ENCODE measurements at regions not wholly inside any gene's neighbourhood (a gene's known extent, or its start where the extent isn't known, plus 50 kb on each side); places are given as distances from the start of the nearest gene placed in this dataset.

GRCh38 chr22:48849219-48849912 lies 978.3 kb downstream of the BRD1 start:
- CTCF ChIA-PET: interaction anchor here (0.6 kb wide), 1 partner anchor 47 kb away, joined by 3 read pairs; no protein-coding TSS in a partner anchor
- Mint-ChIP-seq H3K4me1 (ENCODE audit: low read depth) (no peaks in the 10 kb centered on the region), H3K27me3 (ENCODE audit: low read depth) (peaks cover 23% of the 10 kb centered on the region), H3K9me3 (no peaks in the 10 kb centered on the region), H3K4me3 (no peak overlapping the region), H3K27ac (no peak overlapping the region), H3K36me3 (ENCODE audit: low read depth) (no peaks in the 10 kb centered on the region)
- no peak for DNase-seq
- intact Hi-C loops (cut with micrococcal nuclease): no loop called here

GRCh38 chr22:48846200-48846599 lies 981.5 kb downstream of the BRD1 start:
- DNase-seq: no peak
- Mint-ChIP-seq H3K4me3 (no peak overlapping the region), H3K27me3 (ENCODE audit: low read depth) (peaks cover 23% of the 10 kb centered on the region), H3K36me3 (ENCODE audit: low read depth) (no peaks in the 10 kb centered on the region), H3K4me1 (ENCODE audit: low read depth) (no peaks in the 10 kb centered on the region), H3K9me3 (no peaks in the 10 kb centered on the region), H3K27ac (no peak overlapping the region)
- CTCF ChIA-PET: no interaction called here
- intact Hi-C loops (cut with micrococcal nuclease): no loop called here

GRCh38 chr22:48845356-48845936 lies 982.2 kb downstream of the BRD1 start:
- intact Hi-C loops (cut with micrococcal nuclease): no loop called here
- Mint-ChIP-seq H3K9me3 (no peaks in the 10 kb centered on the region), H3K4me3 (no peak overlapping the region), H3K36me3 (ENCODE audit: low read depth) (no peaks in the 10 kb centered on the region), H3K27me3 (ENCODE audit: low read depth) (peaks cover 23% of the 10 kb centered on the region), H3K27ac (no peak overlapping the region), H3K4me1 (ENCODE audit: low read depth) (no peaks in the 10 kb centered on the region)
- no peak for DNase-seq
- CTCF ChIA-PET: no interaction called here

GRCh38 chr22:48844056-48844675 lies 983.5 kb downstream of the BRD1 start:
- CTCF ChIA-PET: no interaction called here
- no peaks in the 10 kb centered on the region for H3K36me3 Mint-ChIP-seq (ENCODE audit: low read depth)
- H3K4me1 Mint-ChIP-seq (ENCODE audit: low read depth): no peaks in the 10 kb centered on the region
- intact Hi-C loops (cut with micrococcal nuclease): no loop called here
- H3K9me3 Mint-ChIP-seq: no peaks in the 10 kb centered on the region
- H3K27me3 Mint-ChIP-seq (ENCODE audit: low read depth): peaks cover 19% of the 10 kb centered on the region
- no peak overlapping the region for H3K4me3 Mint-ChIP-seq
- no peak overlapping the region for H3K27ac Mint-ChIP-seq
- DNase-seq: no peak

GRCh38 chr22:48843640-48844039 lies 984.0 kb downstream of the BRD1 start:
- no peak overlapping the region for H3K4me3 Mint-ChIP-seq
- H3K4me1 Mint-ChIP-seq (ENCODE audit: low read depth): no peaks in the 10 kb centered on the region
- H3K27ac Mint-ChIP-seq: no peak overlapping the region
- intact Hi-C loops (cut with micrococcal nuclease): no loop called here
- CTCF ChIA-PET: no interaction called here
- H3K9me3 Mint-ChIP-seq: no peaks in the 10 kb centered on the region
- no peak for DNase-seq
- H3K27me3 Mint-ChIP-seq (ENCODE audit: low read depth): peaks cover 19% of the 10 kb centered on the region
- no peaks in the 10 kb centered on the region for H3K36me3 Mint-ChIP-seq (ENCODE audit: low read depth)

- DNase-seq: no peak
- Mint-ChIP-seq H3K27ac (no peak overlapping the region), H3K36me3 (ENCODE audit: low read depth) (no peaks in the 10 kb centered on the region), H3K9me3 (no peaks in the 10 kb centered on the region), H3K27me3 (ENCODE audit: low read depth) (peaks cover 14% of the 10 kb centered on the region), H3K4me3 (no peak overlapping the region), H3K4me1 (ENCODE audit: low read depth) (no peaks in the 10 kb centered on the region)
- intact Hi-C loops (cut with micrococcal nuclease): no loop called here
- CTCF ChIA-PET: no interaction called here
Measured at GRCh38 chr22:48842976-48843375, 984.7 kb downstream of the BRD1 start.

- H3K36me3 Mint-ChIP-seq (ENCODE audit: low read depth): no peaks in the 10 kb centered on the region
Measured at GRCh38 chr22:48842583-48842945, 985.1 kb downstream of the BRD1 start.

GRCh38 chr22:48841881-48842582 lies 985.6 kb downstream of the BRD1 start:
- H3K36me3 Mint-ChIP-seq (ENCODE audit: low read depth): no peaks in the 10 kb centered on the region
- peaks cover 10% of the 10 kb centered on the region for H3K27me3 Mint-ChIP-seq (ENCODE audit: low read depth)
- no peak for DNase-seq
- H3K4me3 Mint-ChIP-seq: no peak overlapping the region
- H3K4me1 Mint-ChIP-seq (ENCODE audit: low read depth): no peaks in the 10 kb centered on the region
- intact Hi-C loops (cut with micrococcal nuclease): no loop called here
- H3K9me3 Mint-ChIP-seq: peaks cover 8% of the 10 kb centered on the region
- CTCF ChIA-PET: interaction anchor here (0.6 kb wide), 1 partner anchor 113 kb away, joined by 3 read pairs; no protein-coding TSS in a partner anchor
- H3K27ac Mint-ChIP-seq: no peak overlapping the region

More at GRCh38 chr22:48842583-48842945, 985.1 kb downstream of the BRD1 start:
- no peaks in the 10 kb centered on the region for H3K4me1 Mint-ChIP-seq (ENCODE audit: low read depth)
- CTCF ChIA-PET: no interaction called here
- H3K4me3 Mint-ChIP-seq: no peak overlapping the region
- H3K27me3 Mint-ChIP-seq (ENCODE audit: low read depth): peaks cover 12% of the 10 kb centered on the region
- H3K9me3 Mint-ChIP-seq: peaks cover 3% of the 10 kb centered on the region
- no peak for DNase-seq
- intact Hi-C loops (cut with micrococcal nuclease): no loop called here
- H3K27ac Mint-ChIP-seq: no peak overlapping the region

GRCh38 chr22:48840112-48840949 lies 987.3 kb downstream of the BRD1 start:
- Mint-ChIP-seq H3K4me1 (ENCODE audit: low read depth) (no peaks in the 10 kb centered on the region), H3K27me3 (ENCODE audit: low read depth) (peaks cover 6% of the 10 kb centered on the region), H3K27ac (no peak overlapping the region), H3K4me3 (no peak overlapping the region), H3K36me3 (ENCODE audit: low read depth) (no peaks in the 10 kb centered on the region), H3K9me3 (peaks cover 10% of the 10 kb centered on the region)
- DNase-seq: no peak
- CTCF ChIA-PET: no interaction called here
- intact Hi-C loops (cut with micrococcal nuclease): no loop called here

- Mint-ChIP-seq H3K9me3 (peaks cover 10% of the 10 kb centered on the region), H3K4me1 (ENCODE audit: low read depth) (no peaks in the 10 kb centered on the region), H3K4me3 (no peak overlapping the region), H3K27me3 (ENCODE audit: low read depth) (peaks cover 5% of the 10 kb centered on the region), H3K36me3 (ENCODE audit: low read depth) (no peaks in the 10 kb centered on the region), H3K27ac (no peak overlapping the region)
- CTCF ChIA-PET: no interaction called here
- no peak for DNase-seq
- intact Hi-C loops (cut with micrococcal nuclease): no loop called here
Measured at GRCh38 chr22:48838846-48839730, 988.6 kb downstream of the BRD1 start.

GRCh38 chr22:48838376-48838775 lies 989.3 kb downstream of the BRD1 start:
- Mint-ChIP-seq H3K4me3 (no peak overlapping the region), H3K36me3 (ENCODE audit: low read depth) (no peaks in the 10 kb centered on the region)

More at GRCh38 chr22:48838376-48838775, 989.3 kb downstream of the BRD1 start:
- no peak for DNase-seq
- peaks cover 9% of the 10 kb centered on the region for H3K27me3 Mint-ChIP-seq (ENCODE audit: low read depth)
- H3K9me3 Mint-ChIP-seq: peaks cover 10% of the 10 kb centered on the region
- CTCF ChIA-PET: interaction anchor here (0.7 kb wide), 1 partner anchor 53 kb away, joined by 3 read pairs; no protein-coding TSS in a partner anchor
- no peaks in the 10 kb centered on the region for H3K4me1 Mint-ChIP-seq (ENCODE audit: low read depth)
- H3K27ac Mint-ChIP-seq: no peak overlapping the region
- intact Hi-C loops (cut with micrococcal nuclease): no loop called here

All from activated naive CD4-positive, alpha-beta T cell treated with anti-CD3 and anti-CD28 coated beads for 36 hours (primary cell).